Keratinocyte (primary cell): ENCODE measurements at regions not wholly inside any gene's neighbourhood (a gene's known extent, or its start where the extent isn't known, plus 50 kb on each side); places are given as distances from the start of the nearest gene placed in this dataset.

Source experiments
- DNase-seq: peaks from one replicate; pipeline ENCODE4 v3.0.0-alpha.2; 2011; ENCODE audit warnings: low read depth, missing footprints, low spot score
- FAIRE-seq: peaks from 2 replicates; lab custom pipeline; 2011; peaks lifted over from hg19 to GRCh38; lab: Jason Lieb, UNC
- H2AFZ ChIP-seq: 2 replicates; pipeline ENCODE4 v1.6.0; 2012; ENCODE audit warnings: low read length, control low read depth, inconsistent platforms; ENCODE audit not compliant: control insufficient read depth
- H3K27ac ChIP-seq: 2 replicates; pipeline ENCODE4 v1.5.1; 2011; ENCODE audit warnings: low read length; ENCODE audit not compliant: control insufficient read depth, insufficient read depth
- H3K27me3 ChIP-seq: 3 replicates; pipeline ENCODE4 v1.6.0; 2011; ENCODE audit warnings: low read length; ENCODE audit not compliant: control insufficient read depth, insufficient read depth; ENCODE audit errors: extremely low read depth
- H3K36me3 ChIP-seq, 2 experiments: 2 replicates in 1 of 2; 3 replicates in 1 of 2; pipeline ENCODE4 v1.5.1; 2011; ENCODE audit warnings: low read length in 2 of 2, mild to moderate bottlenecking in 1 of 2; ENCODE audit not compliant: control insufficient read depth in 2 of 2, insufficient read depth in 2 of 2; ENCODE audit errors: extremely low read depth in 1 of 2
- H3K4me1 ChIP-seq: 3 replicates; pipeline ENCODE4 v1.5.1; 2011; ENCODE audit warnings: low read length; ENCODE audit not compliant: control insufficient read depth, insufficient read depth; ENCODE audit errors: extremely low read depth
- H3K4me2 ChIP-seq: 3 replicates; pipeline ENCODE4 v1.6.0; 2011; ENCODE audit warnings: low read depth, low read length; ENCODE audit not compliant: control insufficient read depth, insufficient read depth; ENCODE audit errors: extremely low read depth
- H3K4me3 ChIP-seq, 3 experiments: fragments of 200-600 bp in 1 of 3; sonication (generic) in 1 of 3; 2 replicates in 2 of 3; 3 replicates in 1 of 3; pipeline ENCODE4 v1.5.1; 2011 to 2016; ENCODE audit warnings: low read length in 3 of 3, mild to moderate bottlenecking in 3 of 3, control low read depth in 2 of 3, inconsistent platforms in 1 of 3, low read depth in 1 of 3, mixed read lengths in 1 of 3, mixed run types in 1 of 3, moderate library complexity in 1 of 3; ENCODE audit not compliant: control insufficient read depth in 2 of 3, insufficient read depth in 2 of 3; ENCODE audit errors: extremely low read depth in 1 of 3
- H3K79me2 ChIP-seq: 2 replicates; pipeline ENCODE4 v1.6.0; 2012; ENCODE audit warnings: low read length; ENCODE audit not compliant: control insufficient read depth, insufficient read depth
- H3K9ac ChIP-seq: 3 replicates; pipeline ENCODE4 v1.6.0; 2011; ENCODE audit warnings: low read length; ENCODE audit not compliant: control insufficient read depth, insufficient read depth; ENCODE audit errors: extremely low read depth
- H3K9me1 ChIP-seq: 3 replicates; pipeline ENCODE4 v1.6.0; 2011; ENCODE audit warnings: low read length; ENCODE audit not compliant: control insufficient read depth, insufficient read depth; ENCODE audit errors: extremely low read depth
- H3K9me3 ChIP-seq: 2 replicates; pipeline ENCODE4 v1.5.1; 2012; ENCODE audit warnings: low read depth, low read length; ENCODE audit not compliant: control insufficient read depth
- H4K20me1 ChIP-seq: 3 replicates; pipeline ENCODE4 v1.6.0; 2011; ENCODE audit warnings: low read length; ENCODE audit not compliant: control insufficient read depth, insufficient read depth; ENCODE audit errors: extremely low read depth
- CTCF ChIP-seq, 3 experiments: IDR thresholded peaks in 1 of 3; conservative IDR thresholded peaks in 1 of 3; optimal IDR thresholded peaks in 1 of 3; 2 replicates in 2 of 3; 3 replicates in 1 of 3; pipeline versions ENCODE3 to v1.5.1; 2011; ENCODE audit warnings: low read length in 3 of 3, mild to moderate bottlenecking in 3 of 3, moderate library complexity in 2 of 3, control low read depth in 1 of 3, inconsistent platforms in 1 of 3; ENCODE audit not compliant: insufficient read depth in 2 of 3; ENCODE audit errors: extremely low read depth in 1 of 3
- EZH2 ChIP-seq: IDR thresholded peaks from one replicate; pipeline ENCODE4 v1.6.1; 2012; ENCODE audit warnings: inconsistent platforms, mild to moderate bottlenecking, low read length, moderate library complexity
- dilution Hi-C: fragments of 300-500 bp; cut with MboI; formaldehyde crosslinking; loops from one replicate; pipeline ENCODE4 v1.7.0; 2020; ENCODE audit warnings: low sequenced_read_pairs; ENCODE audit not compliant: extremely low pct_ligation_motif_present

- Histone ChIP-seq H3K27me3 (no peaks in the 10 kb centered on the region), H2AFZ (no peak overlapping the region), H3K4me2 (no peak overlapping the region), H3K9me3 (no peaks in the 10 kb centered on the region), H3K4me3 (no peak overlapping the region), H3K79me2 (no peaks in the 10 kb centered on the region), H3K27ac (no peak overlapping the region), H3K36me3 (no peaks in the 10 kb centered on the region), H3K9ac (no peak overlapping the region), H3K9me1 (no peaks in the 10 kb centered on the region), H4K20me1 (no peaks in the 10 kb centered on the region), H3K4me1 (no peaks in the 10 kb centered on the region)
- dilution Hi-C loops, result no loop called here
- FAIRE-seq, result no peak
- DNase-seq, result no peak
- TF ChIP-seq CTCF (optimal IDR thresholded peaks at IDR 0.05 in 1 of 3, IDR thresholded peaks at IDR 0.05 in 1 of 3, conservative IDR thresholded peaks at IDR 0.05 in 1 of 3; ENCODE audit: extremely low read depth in 1 of 3, insufficient read depth in 2 of 3, low read length in 3 of 3) (no peak), EZH2 (no peak)
Measured at GRCh38 chr5:62980884-62981283, 402.3 kb downstream of the LRRC70 start.

GRCh38 chr5:62979472-62979871 is 400.9 kb downstream of the LRRC70 start:
- H2AFZ ChIP-seq, result no peak overlapping the region
- H3K27me3 ChIP-seq, result no peaks in the 10 kb centered on the region
- no peak overlapping the region for H3K27ac ChIP-seq
- TF ChIP-seq CTCF (optimal IDR thresholded peaks at IDR 0.05 in 1 of 3, IDR thresholded peaks at IDR 0.05 in 1 of 3, conservative IDR thresholded peaks at IDR 0.05 in 1 of 3; ENCODE audit: extremely low read depth in 1 of 3, insufficient read depth in 2 of 3, low read length in 3 of 3) (no peak), EZH2 (no peak)
- no peaks in the 10 kb centered on the region for H3K36me3 ChIP-seq
- H3K79me2 ChIP-seq, result no peaks in the 10 kb centered on the region
- H3K9me1 ChIP-seq, result no peaks in the 10 kb centered on the region
- no peaks in the 10 kb centered on the region for H4K20me1 ChIP-seq
- FAIRE-seq (no peak), DNase-seq (no peak)
- no peak overlapping the region for H3K4me2 ChIP-seq
- H3K4me1 ChIP-seq, result no peaks in the 10 kb centered on the region
- no peak overlapping the region for H3K4me3 ChIP-seq
- no peak overlapping the region for H3K9ac ChIP-seq
- H3K9me3 ChIP-seq, result no peaks in the 10 kb centered on the region
- dilution Hi-C loops, result no loop called here
